Right forelimb (tissue), 1 donor: ENCODE measurements at regions not wholly inside any gene's neighbourhood (a gene's known extent, or its start where the extent isn't known, plus 50 kb on each side); places are given as distances from the start of the nearest gene placed in this dataset.

Experiments
- DNase-seq: peaks from one replicate; pipeline ENCODE4 v3.0.0-alpha.2; 2018

GRCh38 chr20:11813106-11813890 lies 104.4 kb upstream of the BTBD3 start:
- no peak for DNase-seq

GRCh38 chr20:11814267-11814666 lies 103.4 kb upstream of the BTBD3 start:
- no peak for DNase-seq

GRCh38 chr20:11820838-11821237 lies 96.9 kb upstream of the BTBD3 start:
- no peak for DNase-seq

- DNase-seq: no peak
These were observed 95.2 kb upstream of the BTBD3 start for GRCh38 chr20:11822540-11822794.

- DNase-seq: no peak
These were observed 91.4 kb upstream of the BTBD3 start for GRCh38 chr20:11826334-11826733.

GRCh38 chr20:11832397-11832796 lies 85.3 kb upstream of the BTBD3 start:
- DNase-seq: no peak

GRCh38 chr20:11832851-11833250 lies 84.8 kb upstream of the BTBD3 start:
- DNase-seq: no peak

- DNase-seq: no peak
These were observed 83.9 kb upstream of the BTBD3 start for GRCh38 chr20:11833825-11834224.

GRCh38 chr20:11838076-11838636 lies 79.5 kb upstream of the BTBD3 start:
- DNase-seq: no peak

- DNase-seq: no peak
These were observed 75.7 kb upstream of the BTBD3 start for GRCh38 chr20:11841972-11842461.

GRCh38 chr20:11843289-11843688 lies 74.4 kb upstream of the BTBD3 start:
- DNase-seq: no peak

GRCh38 chr20:11844691-11845090 lies 73.0 kb upstream of the BTBD3 start:
- no peak for DNase-seq

- no peak for DNase-seq
These were observed 72.4 kb upstream of the BTBD3 start for GRCh38 chr20:11845340-11845739.

GRCh38 chr20:11846131-11846530 lies 71.6 kb upstream of the BTBD3 start:
- DNase-seq: no peak

- DNase-seq: no peak
These were observed 69.9 kb upstream of the BTBD3 start for GRCh38 chr20:11847827-11848226.

GRCh38 chr20:11849270-11849915 lies 68.3 kb upstream of the BTBD3 start:
- DNase-seq: no peak

GRCh38 chr20:11849976-11850670 lies 67.6 kb upstream of the BTBD3 start:
- DNase-seq: no peak

- no peak for DNase-seq
These were observed 66.8 kb upstream of the BTBD3 start for GRCh38 chr20:11850901-11851300.

GRCh38 chr20:11851646-11852045 lies 66.0 kb upstream of the BTBD3 start:
- no peak for DNase-seq

- no peak for DNase-seq
These were observed 65.5 kb upstream of the BTBD3 start for GRCh38 chr20:11852189-11852588.

- no peak for DNase-seq
These were observed 64.9 kb upstream of the BTBD3 start for GRCh38 chr20:11852811-11853210.

GRCh38 chr20:11853359-11853758 lies 64.3 kb upstream of the BTBD3 start:
- DNase-seq: no peak

GRCh38 chr20:11861479-11861878 lies 56.2 kb upstream of the BTBD3 start:
- no peak for DNase-seq
